ENCODE measurements at regions not wholly inside any gene's neighbourhood (a gene's known extent, or its start where the extent isn't known, plus 50 kb on each side); places are given as distances from the start of the nearest gene placed in this dataset.
"Not testable (repeated sequence)": the region's sequence is repeated elsewhere in the genome, so short reads cannot be mapped to it uniquely, and the experiment has no call there.

DNA sequence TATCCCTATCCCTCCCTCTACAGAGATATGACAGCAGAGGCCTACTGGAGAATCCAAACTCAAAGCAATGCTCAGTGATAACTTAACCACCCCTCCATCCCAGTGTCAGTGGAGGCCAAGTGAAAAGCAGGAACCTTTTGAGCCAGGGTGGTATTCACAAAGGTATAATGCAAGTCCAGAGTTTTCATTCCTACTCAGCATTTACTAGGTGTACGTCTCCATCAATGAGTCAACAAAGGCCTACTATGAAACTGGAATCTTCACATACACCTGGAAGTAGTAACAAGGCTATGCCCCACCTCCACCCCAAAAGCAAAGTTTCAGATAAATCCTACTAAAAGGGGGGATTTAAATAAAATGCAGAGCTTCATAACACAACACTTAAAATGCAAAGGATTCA, 4761.7 kb upstream of the OR11H1 start:
- not testable (repeated sequence) for TF ChIP-seq EZH2phosphoT487 (IDR thresholded peaks at IDR 0.05; ENCODE audit: insufficient read depth, low read depth); EZH2 (IDR thresholded peaks at IDR 0.05; ENCODE audit: insufficient read depth, poor library complexity, severe bottlenecking)

Measured in GM23248 (cell line).